Stomach (tissue), 8 donors: ENCODE measurements at regions not wholly inside any gene's neighbourhood (a gene's known extent, or its start where the extent isn't known, plus 50 kb on each side); places are given as distances from the start of the nearest gene placed in this dataset.
A peak's percentile ranks its signal among the peaks of the same experiment; 100 is the strongest.

ENCODE experiments used
- DNase-seq, 2 donors: peaks; one replicate each; pipeline versions ENCODE4 v3.0.0 to v3.0.0-alpha.2; 2013 to 2019
- H3K27ac ChIP-seq, 5 donors: fragments of 200-600 bp in 4 of 5; sonication (generic) in 4 of 5; one replicate each; pipeline ENCODE4 v1.5.1; 2013 to 2019; ENCODE audit warnings: mild to moderate bottlenecking in 1 of 5, moderate library complexity in 1 of 5
- H3K27me3 ChIP-seq, 3 donors: fragments of 200-600 bp; sonication (generic); one replicate each; pipeline ENCODE4 v1.5.1; 2017 to 2019; ENCODE audit warnings: mixed run types in 1 of 3
- H3K36me3 ChIP-seq, 4 donors: fragments of 200-600 bp; sonication (generic); 1 replicate in 3 of 4; 2 replicates in 1 of 4; pipeline ENCODE4 v1.5.1; 2016 to 2019
- H3K4me1 ChIP-seq, 4 donors: fragments of 200-600 bp; sonication (generic); one replicate each; pipeline ENCODE4 v1.5.1; 2016 to 2019
- H3K4me3 ChIP-seq, 4 donors: fragments of 200-600 bp; sonication (generic) in 3 of 4; one replicate each; pipeline ENCODE4 v1.5.1; 2016 to 2019; ENCODE audit warnings: mild to moderate bottlenecking in 1 of 4
- H3K9me3 ChIP-seq, 4 donors: fragments of 200-600 bp; sonication (generic); one replicate each; pipeline ENCODE4 v1.5.1; 2016 to 2019
- EP300 ChIP-seq: sonication (generic); formaldehyde crosslinking; IDR thresholded peaks from one replicate; pipeline ENCODE4 v1.6.1; 2017; ENCODE audit warnings: antibody characterized with exemption
- POLR2A ChIP-seq, 4 donors: fragments of 450-650 bp; IDR thresholded peaks; one replicate each; pipeline ENCODE4 v1.6.1; 2016; ENCODE audit warnings: antibody characterized with exemption in 4 of 4, control low read depth in 2 of 4, mild to moderate bottlenecking in 1 of 4, moderate library complexity in 1 of 4
- POLR2AphosphoS5 ChIP-seq, 3 donors: sonication (generic); formaldehyde crosslinking; IDR thresholded peaks; one replicate each; pipeline ENCODE4 v1.6.1; 2016; ENCODE audit warnings: antibody characterized with exemption in 3 of 3
- WGBS, 5 donors: extraction: QIAGEN DNeasy Blood & Tissue Kit in 3 of 5; methylation state at CpG; one replicate each; pipeline versions ENCODE4 v1.1.5 to v1.1.7; 2013 to 2018; 5-methylcytosine and 5-hydroxymethylcytosine counted together
- intact Hi-C: fragments of 100-400 bp; cut with DNase I; formaldehyde crosslinking; loops from one replicate; pipeline ENCODE4 v1.15.1; 2023; ENCODE audit warnings: low total_unique reads
- TF ChIP-seq, protein P1 (sequence below), 7 experiments: fragments of 450-650 bp in 4 of 7; fragments of 200-600 bp in 3 of 7; sonication (generic) in 3 of 7; IDR thresholded peaks; one replicate each; pipeline ENCODE4 v1.5.1; 2016 to 2019; ENCODE audit warnings: antibody characterized with exemption in 7 of 7, control low read depth in 2 of 7, mild to moderate bottlenecking in 1 of 7
- donor health status: healthy with polysubstance abuse.
- donor health status: Bipolar disorder and iron deficiency.
- donor health status: healthy.

- Histone ChIP-seq H3K36me3 (no peaks in the 10 kb centered on the region), H3K4me3 (no peak overlapping the region), H3K4me1 (peaks cover 0 to 8% (median 3%) of the 10 kb centered on the region in 4 donors), H3K9me3 (no peaks in the 10 kb centered on the region), H3K27me3 (no peaks in the 10 kb centered on the region), H3K27ac (no peak overlapping the region)
- DNase-seq, result no peak
- intact Hi-C loops, result no loop called here
- TF ChIP-seq POLR2AphosphoS5 (IDR thresholded peaks at IDR 0.05) (no peak), EP300 (no peak), POLR2A (IDR thresholded peaks at IDR 0.05) (no peak)
- TF ChIP-seq, protein P1, sequence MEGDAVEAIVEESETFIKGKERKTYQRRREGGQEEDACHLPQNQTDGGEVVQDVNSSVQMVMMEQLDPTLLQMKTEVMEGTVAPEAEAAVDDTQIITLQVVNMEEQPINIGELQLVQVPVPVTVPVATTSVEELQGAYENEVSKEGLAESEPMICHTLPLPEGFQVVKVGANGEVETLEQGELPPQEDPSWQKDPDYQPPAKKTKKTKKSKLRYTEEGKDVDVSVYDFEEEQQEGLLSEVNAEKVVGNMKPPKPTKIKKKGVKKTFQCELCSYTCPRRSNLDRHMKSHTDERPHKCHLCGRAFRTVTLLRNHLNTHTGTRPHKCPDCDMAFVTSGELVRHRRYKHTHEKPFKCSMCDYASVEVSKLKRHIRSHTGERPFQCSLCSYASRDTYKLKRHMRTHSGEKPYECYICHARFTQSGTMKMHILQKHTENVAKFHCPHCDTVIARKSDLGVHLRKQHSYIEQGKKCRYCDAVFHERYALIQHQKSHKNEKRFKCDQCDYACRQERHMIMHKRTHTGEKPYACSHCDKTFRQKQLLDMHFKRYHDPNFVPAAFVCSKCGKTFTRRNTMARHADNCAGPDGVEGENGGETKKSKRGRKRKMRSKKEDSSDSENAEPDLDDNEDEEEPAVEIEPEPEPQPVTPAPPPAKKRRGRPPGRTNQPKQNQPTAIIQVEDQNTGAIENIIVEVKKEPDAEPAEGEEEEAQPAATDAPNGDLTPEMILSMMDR (IDR thresholded peaks at IDR 0.05), result no peak
- WGBS, 5 donors, result 90 to 95% (median 94%) methylated on average over 5 of the region's 5 CpGs
Measured at GRCh38 chr13:105994340-105994739, 541.1 kb downstream of the EFNB2 start.

GRCh38 chr13:105991622-105992277, 543.7 kb downstream of the EFNB2 start:
- H3K9me3 ChIP-seq, result no peaks in the 10 kb centered on the region
- peak overlapping the region in 2 of 5 donors; percentile 18 to 24 for H3K27ac ChIP-seq
- intact Hi-C loops, result no loop called here
- H3K4me1 ChIP-seq, result peaks cover 0 to 8% (median 3%) of the 10 kb centered on the region in 4 donors
- TF ChIP-seq POLR2AphosphoS5 (IDR thresholded peaks at IDR 0.05) (no peak), EP300 (no peak), POLR2A (IDR thresholded peaks at IDR 0.05) (no peak)
- TF ChIP-seq, protein P1 (IDR thresholded peaks at IDR 0.05), result no peak
- WGBS, 5 donors, result 27 to 52% (median 35%) methylated on average over 4 of the region's 4 CpGs
- H3K27me3 ChIP-seq, result no peaks in the 10 kb centered on the region
- H3K36me3 ChIP-seq, result no peaks in the 10 kb centered on the region
- H3K4me3 ChIP-seq, result no peak overlapping the region
- peak; percentile 40 to 61 for DNase-seq

- no peak for TF ChIP-seq POLR2AphosphoS5 (IDR thresholded peaks at IDR 0.05)
- TF ChIP-seq EP300, result no peak
- TF ChIP-seq, protein P1 (IDR thresholded peaks at IDR 0.05), result no peak
- no peak for TF ChIP-seq POLR2A (IDR thresholded peaks at IDR 0.05)
- intact Hi-C loops, result no loop called here
- Histone ChIP-seq H3K27ac (no peak overlapping the region), H3K36me3 (no peaks in the 10 kb centered on the region), H3K4me1 (peaks cover 0 to 8% (median 3%) of the 10 kb centered on the region in 4 donors), H3K9me3 (no peaks in the 10 kb centered on the region), H3K4me3 (no peak overlapping the region), H3K27me3 (no peaks in the 10 kb centered on the region)
- DNase-seq, result no peak
- 36 to 61% (median 47%) methylated on average over 1 of the region's 1 CpG for WGBS, 5 donors
Measured at GRCh38 chr13:105991131-105991530, 544.3 kb downstream of the EFNB2 start.

DNA sequence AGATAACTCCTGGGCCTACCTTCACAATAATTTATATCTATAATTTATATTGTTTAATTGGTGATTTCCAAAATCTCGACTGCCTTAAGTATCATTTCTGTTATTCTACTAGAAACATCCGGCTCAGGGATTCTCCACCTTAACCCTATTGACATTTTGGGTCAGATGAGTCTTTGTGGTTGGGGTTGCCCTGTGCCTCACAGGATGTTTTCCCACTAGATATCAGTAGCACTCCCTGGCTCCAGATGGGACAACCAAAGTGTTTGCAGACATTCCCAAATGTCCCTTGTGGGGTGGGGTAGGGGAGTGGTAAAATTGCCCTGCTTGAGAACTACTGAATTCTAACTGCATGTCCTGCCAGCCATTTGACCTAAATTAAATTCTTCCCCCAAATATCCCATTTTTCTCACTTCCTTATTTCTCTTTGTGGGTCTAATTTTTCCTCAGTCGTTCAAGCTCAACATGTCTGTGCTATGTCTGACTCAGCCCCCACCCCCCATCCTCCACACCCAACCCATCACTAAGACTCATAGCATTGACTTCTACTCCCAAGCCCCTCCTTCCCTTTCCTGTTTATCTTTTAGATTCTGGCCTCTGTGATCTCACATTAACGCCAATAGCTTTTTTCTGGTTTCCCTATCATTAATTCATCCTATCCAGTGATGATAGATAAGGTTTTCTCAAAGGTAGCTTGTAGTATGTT, 545.1 kb downstream of the EFNB2 start:
- TF ChIP-seq EP300, result no peak
- no peak for TF ChIP-seq POLR2AphosphoS5 (IDR thresholded peaks at IDR 0.05)
- TF ChIP-seq POLR2A (IDR thresholded peaks at IDR 0.05), result no peak
- TF ChIP-seq, protein P1 (IDR thresholded peaks at IDR 0.05), result no peak
- Histone ChIP-seq H3K9me3 (no peaks in the 10 kb centered on the region), H3K36me3 (no peaks in the 10 kb centered on the region), H3K27me3 (no peaks in the 10 kb centered on the region), H3K4me3 (no peak overlapping the region), H3K27ac (no peak overlapping the region), H3K4me1 (peaks cover 0 to 8% (median 3%) of the 10 kb centered on the region in 4 donors)
- WGBS, 5 donors, result 74 to 81% (median 79%) methylated on average over 4 of the region's 4 CpGs
- intact Hi-C loops, result no loop called here
- no peak for DNase-seq
